ENCODE measurements at regions not wholly inside any gene's neighbourhood (a gene's known extent, or its start where the extent isn't known, plus 50 kb on each side); places are given as distances from the start of the nearest gene placed in this dataset.

- no peak overlapping the region for H3K4me3 Mint-ChIP-seq
- no peak for DNase-seq (ENCODE audit: low spot score)
- H3K4me1 Mint-ChIP-seq (ENCODE audit: low read depth in 2 of 2), result no peaks in the 10 kb centered on the region
- H3K27ac Mint-ChIP-seq, result no peak overlapping the region
- no peak for ATAC-seq
- peaks cover 0 to 15% of the 10 kb centered on the region in 2 donors for H3K27me3 Mint-ChIP-seq
- no peaks in the 10 kb centered on the region for H3K36me3 Mint-ChIP-seq
- peaks cover 4% of the 10 kb centered on the region for H3K9me3 Mint-ChIP-seq
Measured at GRCh38 chr5:152293189-152293588, 111.9 kb downstream of the NMUR2 start.

DNA sequence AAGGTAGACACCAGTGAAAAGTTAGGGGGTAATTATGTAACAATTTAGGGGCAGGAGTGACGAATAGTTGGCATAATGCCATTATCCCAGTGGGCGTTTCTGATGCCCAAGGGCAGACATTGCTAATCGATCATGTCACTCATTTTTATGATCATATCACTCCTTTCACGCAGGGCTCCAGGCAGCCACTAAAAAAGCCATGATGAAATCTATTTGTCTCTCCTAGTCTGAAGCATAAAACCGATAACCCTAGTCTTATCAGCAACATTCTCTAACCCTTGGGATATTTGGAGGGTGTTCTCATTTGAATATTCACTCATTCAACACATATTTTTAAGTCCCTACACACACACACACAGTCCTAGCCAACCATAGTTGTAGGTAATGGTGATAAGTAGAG is 114.9 kb downstream of the NMUR2 start:
- peaks cover 0 to 8% of the 10 kb centered on the region in 2 donors for H3K27me3 Mint-ChIP-seq
- H3K27ac Mint-ChIP-seq, result no peak overlapping the region
- DNase-seq (ENCODE audit: low spot score), result no peak
- no peaks in the 10 kb centered on the region for H3K36me3 Mint-ChIP-seq
- ATAC-seq, result no peak
- H3K9me3 Mint-ChIP-seq, result no peaks in the 10 kb centered on the region
- H3K4me1 Mint-ChIP-seq (ENCODE audit: low read depth in 2 of 2), result no peaks in the 10 kb centered on the region
- H3K4me3 Mint-ChIP-seq, result no peak overlapping the region

GRCh38 chr5:152288917-152289595 is 116.0 kb downstream of the NMUR2 start:
- ATAC-seq (no peak), DNase-seq (ENCODE audit: low spot score) (no peak)
- Mint-ChIP-seq H3K4me3 (no peak overlapping the region), H3K27me3 (peaks cover 0 to 10% of the 10 kb centered on the region in 2 donors), H3K9me3 (no peaks in the 10 kb centered on the region), H3K36me3 (no peaks in the 10 kb centered on the region), H3K27ac (no peak overlapping the region), H3K4me1 (ENCODE audit: low read depth in 2 of 2) (no peaks in the 10 kb centered on the region)

- Mint-ChIP-seq H3K4me1 (ENCODE audit: low read depth in 2 of 2) (no peaks in the 10 kb centered on the region), H3K27me3 (peaks cover 0 to 15% of the 10 kb centered on the region in 2 donors), H3K27ac (no peak overlapping the region), H3K9me3 (no peaks in the 10 kb centered on the region), H3K4me3 (no peak overlapping the region), H3K36me3 (no peaks in the 10 kb centered on the region)
- DNase-seq (ENCODE audit: low spot score) (no peak), ATAC-seq (no peak)
Measured at GRCh38 chr5:152288499-152288898, 116.6 kb downstream of the NMUR2 start.

- DNase-seq (ENCODE audit: low spot score) (no peak), ATAC-seq (no peak)
- peaks cover 0 to 9% of the 10 kb centered on the region in 2 donors for H3K27me3 Mint-ChIP-seq
- H3K4me3 Mint-ChIP-seq, result no peak overlapping the region
- H3K36me3 Mint-ChIP-seq, result no peaks in the 10 kb centered on the region
- H3K9me3 Mint-ChIP-seq, result no peaks in the 10 kb centered on the region
- no peak overlapping the region for H3K27ac Mint-ChIP-seq
- H3K4me1 Mint-ChIP-seq (ENCODE audit: low read depth in 2 of 2), result no peaks in the 10 kb centered on the region
Measured at GRCh38 chr5:152285764-152286163, 119.3 kb downstream of the NMUR2 start.

- Mint-ChIP-seq H3K27me3 (peaks cover 0 to 14% of the 10 kb centered on the region in 2 donors), H3K9me3 (peaks cover 2% of the 10 kb centered on the region), H3K4me1 (ENCODE audit: low read depth in 2 of 2) (no peaks in the 10 kb centered on the region), H3K36me3 (no peaks in the 10 kb centered on the region), H3K4me3 (no peak overlapping the region), H3K27ac (no peak overlapping the region)
- DNase-seq (ENCODE audit: low spot score) (no peak), ATAC-seq (no peak)
Measured at GRCh38 chr5:152282331-152282730, 122.7 kb downstream of the NMUR2 start.

DNA sequence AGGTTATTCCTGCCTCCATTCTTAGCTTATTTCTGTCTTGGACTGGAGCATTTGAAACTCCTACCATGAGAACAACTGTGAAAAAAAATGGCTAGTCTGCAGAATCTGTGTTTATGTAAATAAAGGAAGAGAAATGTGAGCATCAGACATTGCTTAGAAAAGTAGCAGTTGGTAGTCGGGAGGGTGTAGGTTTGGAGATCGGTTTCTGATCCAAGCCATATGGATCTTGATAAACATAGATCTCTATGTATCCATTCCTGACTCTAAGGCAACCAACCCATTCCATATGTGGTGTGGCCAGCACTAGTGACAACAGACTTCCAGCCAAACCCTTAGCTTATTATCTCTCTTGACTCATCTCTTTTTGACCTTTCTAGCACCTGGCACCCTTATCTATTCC is 127.1 kb downstream of the NMUR2 start:
- Mint-ChIP-seq H3K27ac (no peak overlapping the region), H3K4me1 (ENCODE audit: low read depth in 2 of 2) (no peaks in the 10 kb centered on the region), H3K36me3 (no peaks in the 10 kb centered on the region), H3K27me3 (peaks cover 0 to 19% of the 10 kb centered on the region in 2 donors), H3K4me3 (no peak overlapping the region), H3K9me3 (peaks cover 5% of the 10 kb centered on the region)
- DNase-seq (ENCODE audit: low spot score), result no peak
- no peak for ATAC-seq

- Mint-ChIP-seq H3K27ac (no peak overlapping the region), H3K36me3 (no peaks in the 10 kb centered on the region), H3K4me3 (no peak overlapping the region), H3K9me3 (peaks cover 4% of the 10 kb centered on the region), H3K27me3 (peaks cover 0 to 19% of the 10 kb centered on the region in 2 donors), H3K4me1 (ENCODE audit: low read depth in 2 of 2) (no peaks in the 10 kb centered on the region)
- ATAC-seq (no peak), DNase-seq (ENCODE audit: low spot score) (no peak)
Measured at GRCh38 chr5:152274224-152274623, 130.9 kb downstream of the NMUR2 start.

GRCh38 chr5:152271420-152271819 is 133.7 kb downstream of the NMUR2 start:
- H3K4me3 Mint-ChIP-seq, result no peak overlapping the region
- H3K4me1 Mint-ChIP-seq (ENCODE audit: low read depth in 2 of 2), result no peaks in the 10 kb centered on the region
- no peak for DNase-seq (ENCODE audit: low spot score)
- H3K36me3 Mint-ChIP-seq, result no peaks in the 10 kb centered on the region
- H3K27ac Mint-ChIP-seq, result no peak overlapping the region
- H3K9me3 Mint-ChIP-seq, result peaks cover 3% of the 10 kb centered on the region
- no peak for ATAC-seq
- H3K27me3 Mint-ChIP-seq, result peaks cover 0 to 15% of the 10 kb centered on the region in 2 donors

DNA sequence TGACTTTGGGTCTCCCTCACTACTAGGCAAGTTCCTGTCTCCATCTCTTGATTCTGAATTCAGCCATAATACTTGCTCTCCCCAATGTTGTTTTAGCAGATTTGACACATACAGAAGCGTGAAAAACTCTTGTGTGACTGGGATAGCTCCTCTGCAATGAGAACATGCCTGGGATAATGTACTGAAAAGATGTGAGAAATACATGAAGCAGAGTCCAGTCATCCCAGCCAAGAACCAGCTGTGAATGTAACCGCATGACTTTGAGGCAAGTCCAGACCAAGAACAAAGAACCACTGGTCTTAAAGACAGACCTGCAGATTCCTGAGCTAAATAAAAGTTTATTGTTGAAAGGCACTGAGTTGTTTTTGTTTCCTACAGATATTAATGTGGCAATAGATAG is 135.0 kb downstream of the NMUR2 start:
- H3K9me3 Mint-ChIP-seq, result peaks cover 3% of the 10 kb centered on the region
- H3K4me1 Mint-ChIP-seq (ENCODE audit: low read depth in 2 of 2), result no peaks in the 10 kb centered on the region
- no peak overlapping the region for H3K27ac Mint-ChIP-seq
- no peaks in the 10 kb centered on the region for H3K36me3 Mint-ChIP-seq
- DNase-seq (ENCODE audit: low spot score) (no peak), ATAC-seq (no peak)
- H3K4me3 Mint-ChIP-seq, result no peak overlapping the region
- H3K27me3 Mint-ChIP-seq, result peaks cover 0 to 5% of the 10 kb centered on the region in 2 donors

DNA sequence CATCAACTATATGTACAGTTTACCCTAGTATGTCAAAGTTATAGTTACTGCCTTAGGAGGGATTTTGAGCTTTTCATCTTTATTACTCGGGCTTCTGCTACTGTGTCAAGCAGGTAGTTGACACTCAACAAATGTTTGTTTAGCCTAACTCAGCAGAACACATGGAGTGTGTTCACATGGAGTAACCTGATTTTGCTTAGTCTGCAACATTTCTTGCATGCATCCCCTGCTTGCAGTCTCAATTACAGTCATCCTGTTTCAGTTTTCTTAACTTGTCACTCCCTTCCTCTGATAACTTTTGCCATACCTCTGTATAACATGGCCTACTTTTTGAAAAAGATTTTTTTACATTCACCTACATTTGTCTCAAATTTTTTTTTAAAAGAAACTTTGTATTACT is 135.5 kb downstream of the NMUR2 start:
- H3K9me3 Mint-ChIP-seq, result peaks cover 3% of the 10 kb centered on the region
- no peak overlapping the region for H3K27ac Mint-ChIP-seq
- DNase-seq (ENCODE audit: low spot score) (no peak), ATAC-seq (no peak)
- H3K36me3 Mint-ChIP-seq, result no peaks in the 10 kb centered on the region
- no peaks in the 10 kb centered on the region for H3K4me1 Mint-ChIP-seq (ENCODE audit: low read depth in 2 of 2)
- H3K27me3 Mint-ChIP-seq, result peaks cover 0 to 5% of the 10 kb centered on the region in 2 donors
- no peak overlapping the region for H3K4me3 Mint-ChIP-seq

DNA sequence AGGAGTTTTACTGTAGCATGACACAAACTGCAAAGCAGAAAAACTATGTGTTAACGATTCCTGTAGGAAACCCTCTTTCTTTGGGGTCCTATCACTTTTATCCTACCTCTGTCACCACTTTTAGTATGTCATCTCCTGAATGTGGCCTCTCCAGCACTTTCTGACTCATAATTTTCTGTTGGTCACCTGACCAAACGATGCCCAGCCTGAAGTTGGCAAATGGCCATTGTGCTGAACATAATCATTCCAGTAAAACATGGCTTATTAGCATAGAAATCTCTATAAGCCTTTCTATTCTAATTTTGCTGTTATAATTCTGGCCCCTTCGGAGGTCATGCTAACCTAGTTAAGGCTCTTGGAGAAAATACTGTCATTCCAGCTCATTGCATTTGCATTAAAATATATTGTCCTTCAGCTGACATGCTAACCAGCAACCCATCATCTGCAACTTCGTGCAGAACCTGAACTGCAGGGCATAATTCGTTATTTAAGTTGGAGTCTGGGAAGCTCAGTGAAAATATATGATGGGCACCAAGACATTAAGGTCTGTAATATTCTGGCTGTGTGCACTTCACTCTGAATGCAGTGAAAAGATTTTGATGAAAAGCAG is 140.3 kb downstream of the NMUR2 start:
- Mint-ChIP-seq H3K9me3 (no peaks in the 10 kb centered on the region), H3K4me3 (no peak overlapping the region), H3K27ac (no peak overlapping the region), H3K4me1 (ENCODE audit: low read depth in 2 of 2) (no peaks in the 10 kb centered on the region), H3K27me3 (peaks cover 0 to 12% of the 10 kb centered on the region in 2 donors), H3K36me3 (no peaks in the 10 kb centered on the region)
- no peak for ATAC-seq
- no peak for DNase-seq (ENCODE audit: low spot score)

DNA sequence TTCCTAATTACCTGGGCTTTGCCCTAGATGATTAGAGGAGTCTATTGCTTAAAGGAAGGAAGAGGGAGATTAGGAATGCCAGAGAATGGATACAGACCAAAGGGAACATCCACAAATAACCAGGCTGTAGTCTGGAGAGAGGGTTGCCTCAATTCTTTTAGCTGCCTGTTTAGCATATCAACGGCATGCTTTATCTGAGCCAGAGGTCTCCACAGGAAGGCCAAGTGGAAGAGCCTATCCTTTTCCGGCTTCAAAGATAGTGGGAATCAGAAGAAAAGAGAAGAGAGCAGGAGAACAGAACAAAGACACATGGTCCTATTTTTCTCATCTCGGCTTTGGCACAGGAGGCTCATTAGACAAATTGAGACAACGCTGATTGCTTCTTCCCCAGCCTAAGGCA is 142.4 kb downstream of the NMUR2 start:
- ATAC-seq (no peak), DNase-seq (ENCODE audit: low spot score) (no peak)
- Mint-ChIP-seq H3K36me3 (no peaks in the 10 kb centered on the region), H3K9me3 (no peaks in the 10 kb centered on the region), H3K27me3 (peaks cover 0 to 20% of the 10 kb centered on the region in 2 donors), H3K4me1 (ENCODE audit: low read depth in 2 of 2) (no peaks in the 10 kb centered on the region), H3K4me3 (no peak overlapping the region), H3K27ac (no peak overlapping the region)

DNA sequence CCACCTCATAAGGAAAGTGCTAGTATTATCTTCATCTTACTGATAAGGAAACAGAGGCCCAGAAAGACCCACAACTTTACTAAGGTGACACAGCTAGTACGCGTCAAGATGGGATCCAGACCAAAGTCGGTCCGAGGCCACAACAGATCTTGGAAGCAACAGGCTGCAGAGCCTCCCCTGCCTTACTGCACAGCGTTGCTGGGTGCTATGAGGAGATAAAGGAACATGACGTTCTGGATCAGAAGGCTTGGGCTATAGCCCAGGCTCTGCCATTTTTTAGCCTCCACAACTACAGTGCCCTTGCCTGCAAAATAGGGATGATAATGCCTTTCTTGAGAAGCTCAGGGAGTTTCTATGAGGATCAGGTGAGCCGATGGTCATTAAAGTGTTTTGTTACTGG is 144.1 kb downstream of the NMUR2 start:
- ATAC-seq (no peak), DNase-seq (ENCODE audit: low spot score) (no peak)
- H3K27me3 Mint-ChIP-seq, result peaks cover 0 to 30% of the 10 kb centered on the region in 2 donors
- no peak overlapping the region for H3K4me3 Mint-ChIP-seq
- H3K4me1 Mint-ChIP-seq (ENCODE audit: low read depth in 2 of 2), result no peaks in the 10 kb centered on the region
- no peak overlapping the region for H3K27ac Mint-ChIP-seq
- no peaks in the 10 kb centered on the region for H3K36me3 Mint-ChIP-seq
- no peaks in the 10 kb centered on the region for H3K9me3 Mint-ChIP-seq

GRCh38 chr5:152259702-152260101 is 145.4 kb downstream of the NMUR2 start:
- Mint-ChIP-seq H3K27me3 (peaks cover 0 to 30% of the 10 kb centered on the region in 2 donors), H3K36me3 (no peaks in the 10 kb centered on the region), H3K4me1 (ENCODE audit: low read depth in 2 of 2) (no peaks in the 10 kb centered on the region), H3K4me3 (no peak overlapping the region), H3K9me3 (no peaks in the 10 kb centered on the region), H3K27ac (no peak overlapping the region)
- no peak for ATAC-seq
- no peak for DNase-seq (ENCODE audit: low spot score)
